Gastroesophageal sphincter (tissue), 3 donors: ENCODE measurements at regions not wholly inside any gene's neighbourhood (a gene's known extent, or its start where the extent isn't known, plus 50 kb on each side); places are given as distances from the start of the nearest gene placed in this dataset.

ENCODE experiments used
- CTCF ChIP-seq, 4 experiments: fragments of 200-600 bp in 2 of 4; fragments of 450-650 bp in 2 of 4; sonication (generic) in 1 of 4; IDR thresholded peaks; one replicate each; pipeline ENCODE4 v1.5.1; 2017 to 2019; ENCODE audit warnings: antibody characterized with exemption in 4 of 4, mild to moderate bottlenecking in 2 of 4, moderate library complexity in 2 of 4
- EP300 ChIP-seq: sonication (generic); formaldehyde crosslinking; IDR thresholded peaks from one replicate; pipeline ENCODE4 v1.6.1; 2017; ENCODE audit warnings: antibody characterized with exemption, mild to moderate bottlenecking
- POLR2AphosphoS5 ChIP-seq: sonication (generic); formaldehyde crosslinking; IDR thresholded peaks from one replicate; pipeline ENCODE4 v1.6.1; 2017; ENCODE audit warnings: antibody characterized with exemption

- TF ChIP-seq CTCF (IDR thresholded peaks at IDR 0.05), result no peak
- no peak for TF ChIP-seq POLR2AphosphoS5
- TF ChIP-seq EP300, result no peak
These were observed 348.3 kb upstream of the CDH6 start for GRCh38 chr5:30845194-30845593.
